ENCODE measurements at regions not wholly inside any gene's neighbourhood (a gene's known extent, or its start where the extent isn't known, plus 50 kb on each side); places are given as distances from the start of the nearest gene placed in this dataset.

DNA sequence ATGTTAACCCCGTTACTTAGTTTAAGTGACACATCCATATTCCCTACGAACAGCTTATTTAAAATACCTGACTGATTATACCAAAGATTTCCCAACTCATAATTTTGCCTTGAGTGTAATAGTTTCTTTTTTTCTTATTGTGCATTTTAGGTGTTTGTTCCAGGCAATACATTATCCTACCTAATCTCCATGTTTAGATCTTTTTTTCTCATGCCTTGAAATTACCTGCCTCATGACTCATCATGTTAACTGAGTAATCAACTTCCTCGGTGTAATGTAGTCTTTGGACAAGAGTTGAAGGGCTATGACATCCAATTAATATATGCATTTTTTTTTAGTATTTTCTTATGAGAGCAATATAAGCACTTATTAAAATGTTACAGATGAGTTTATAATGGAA is 228.7 kb upstream of the ANKRD50 start:
- no peak for DNase-seq (ENCODE audit: low read depth)
- TF ChIP-seq, protein P1, sequence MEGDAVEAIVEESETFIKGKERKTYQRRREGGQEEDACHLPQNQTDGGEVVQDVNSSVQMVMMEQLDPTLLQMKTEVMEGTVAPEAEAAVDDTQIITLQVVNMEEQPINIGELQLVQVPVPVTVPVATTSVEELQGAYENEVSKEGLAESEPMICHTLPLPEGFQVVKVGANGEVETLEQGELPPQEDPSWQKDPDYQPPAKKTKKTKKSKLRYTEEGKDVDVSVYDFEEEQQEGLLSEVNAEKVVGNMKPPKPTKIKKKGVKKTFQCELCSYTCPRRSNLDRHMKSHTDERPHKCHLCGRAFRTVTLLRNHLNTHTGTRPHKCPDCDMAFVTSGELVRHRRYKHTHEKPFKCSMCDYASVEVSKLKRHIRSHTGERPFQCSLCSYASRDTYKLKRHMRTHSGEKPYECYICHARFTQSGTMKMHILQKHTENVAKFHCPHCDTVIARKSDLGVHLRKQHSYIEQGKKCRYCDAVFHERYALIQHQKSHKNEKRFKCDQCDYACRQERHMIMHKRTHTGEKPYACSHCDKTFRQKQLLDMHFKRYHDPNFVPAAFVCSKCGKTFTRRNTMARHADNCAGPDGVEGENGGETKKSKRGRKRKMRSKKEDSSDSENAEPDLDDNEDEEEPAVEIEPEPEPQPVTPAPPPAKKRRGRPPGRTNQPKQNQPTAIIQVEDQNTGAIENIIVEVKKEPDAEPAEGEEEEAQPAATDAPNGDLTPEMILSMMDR (IDR thresholded peaks at IDR 0.05; ENCODE audit: control insufficient read depth, insufficient read depth, low read depth, low read length, missing control alignments) = no peak
- no peak overlapping the region for H3K4me3 ChIP-seq (ENCODE audit: control insufficient read depth, low read depth, low read length)

DNA sequence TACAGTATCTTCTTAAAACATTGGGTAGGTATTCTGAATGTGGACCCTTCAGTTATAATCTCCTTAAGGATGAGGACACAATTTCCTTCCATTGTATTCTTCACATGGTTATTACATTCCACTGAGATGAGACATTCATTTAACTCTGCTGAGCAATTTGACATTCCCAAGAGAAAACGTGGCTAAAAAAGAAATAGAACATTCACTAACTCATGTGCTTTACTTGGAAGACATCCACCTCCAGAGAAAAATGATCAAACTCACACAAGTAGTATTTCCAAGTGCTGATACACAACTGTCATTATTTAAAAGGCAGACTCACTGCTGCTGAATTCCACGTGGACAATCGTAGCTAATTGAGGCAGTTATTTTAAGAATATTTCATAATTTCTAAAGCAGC is 227.9 kb upstream of the ANKRD50 start:
- no peak overlapping the region for H3K4me3 ChIP-seq (ENCODE audit: control insufficient read depth, low read depth, low read length)
- peak; percentile 87 for DNase-seq (ENCODE audit: low read depth)
- TF ChIP-seq, protein P1 (IDR thresholded peaks at IDR 0.05; ENCODE audit: control insufficient read depth, insufficient read depth, low read depth, low read length, missing control alignments) = no peak

DNA sequence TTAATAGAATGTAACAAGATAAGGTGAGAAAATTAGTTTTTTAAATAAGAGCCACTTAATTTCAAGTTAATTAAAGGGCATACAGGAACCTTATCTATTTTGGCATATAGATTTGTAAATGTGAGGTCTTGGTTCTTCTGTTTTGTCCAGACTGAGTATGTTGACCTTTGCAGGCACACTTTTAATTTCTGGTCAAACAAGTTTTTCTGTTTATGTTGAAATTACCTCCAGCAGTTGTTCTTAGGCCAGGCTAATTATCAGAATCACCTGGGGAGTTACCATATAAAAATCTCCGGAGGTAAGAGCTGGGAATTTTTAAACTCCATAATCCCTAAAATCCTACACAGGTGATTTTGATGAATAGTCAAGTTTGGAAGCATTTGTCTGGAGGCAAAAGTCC is 227.4 kb upstream of the ANKRD50 start:
- TF ChIP-seq, protein P1 (IDR thresholded peaks at IDR 0.05; ENCODE audit: control insufficient read depth, insufficient read depth, low read depth, low read length, missing control alignments) = no peak
- no peak overlapping the region for H3K4me3 ChIP-seq (ENCODE audit: control insufficient read depth, low read depth, low read length)
- no peak for DNase-seq (ENCODE audit: low read depth)

DNA sequence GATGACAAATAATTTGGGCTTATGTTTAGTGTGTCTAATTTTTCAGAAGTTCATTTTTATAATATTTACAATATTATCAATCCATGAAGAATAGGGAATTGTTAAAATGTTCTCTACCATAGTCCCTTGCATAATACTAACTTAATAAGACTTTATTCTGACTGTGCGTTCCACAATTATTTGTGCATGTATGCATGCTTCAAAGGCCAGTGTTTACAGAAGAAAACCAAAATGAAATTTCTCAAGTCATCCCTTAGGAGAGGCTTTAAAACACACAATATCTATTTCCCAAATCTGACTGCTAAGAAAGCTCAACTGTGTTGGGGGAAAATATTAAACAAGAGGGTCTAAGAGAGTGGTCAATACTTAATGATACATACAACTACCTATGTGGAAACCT is 226.3 kb upstream of the ANKRD50 start:
- no peak for DNase-seq (ENCODE audit: low read depth)
- no peak overlapping the region for H3K4me3 ChIP-seq (ENCODE audit: control insufficient read depth, low read depth, low read length)
- TF ChIP-seq, protein P1 (IDR thresholded peaks at IDR 0.05; ENCODE audit: control insufficient read depth, insufficient read depth, low read depth, low read length, missing control alignments) = no peak

DNA sequence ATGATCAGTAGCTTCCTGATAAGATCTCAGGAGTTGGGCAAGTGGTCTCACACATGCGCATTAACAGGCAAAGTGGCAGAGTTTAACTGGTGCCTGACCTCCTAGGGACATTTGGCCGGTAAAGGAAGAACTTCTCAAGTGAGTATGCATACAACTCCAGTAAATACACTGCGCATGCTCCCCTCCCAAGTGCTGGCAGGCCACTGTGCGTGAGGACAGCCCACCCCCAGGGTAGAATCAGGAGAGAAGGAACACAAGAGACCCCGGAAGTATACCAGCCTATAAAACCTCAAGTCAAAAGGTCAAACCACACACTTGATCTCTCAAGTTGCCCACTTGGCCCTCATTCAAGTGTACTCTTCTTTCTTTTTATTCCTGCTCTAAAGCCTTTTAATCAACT is 225.5 kb upstream of the ANKRD50 start:
- H3K4me3 ChIP-seq (ENCODE audit: control insufficient read depth, low read depth, low read length) = no peak overlapping the region
- DNase-seq (ENCODE audit: low read depth) = no peak
- TF ChIP-seq, protein P1 (IDR thresholded peaks at IDR 0.05; ENCODE audit: control insufficient read depth, insufficient read depth, low read depth, low read length, missing control alignments) = no peak

DNA sequence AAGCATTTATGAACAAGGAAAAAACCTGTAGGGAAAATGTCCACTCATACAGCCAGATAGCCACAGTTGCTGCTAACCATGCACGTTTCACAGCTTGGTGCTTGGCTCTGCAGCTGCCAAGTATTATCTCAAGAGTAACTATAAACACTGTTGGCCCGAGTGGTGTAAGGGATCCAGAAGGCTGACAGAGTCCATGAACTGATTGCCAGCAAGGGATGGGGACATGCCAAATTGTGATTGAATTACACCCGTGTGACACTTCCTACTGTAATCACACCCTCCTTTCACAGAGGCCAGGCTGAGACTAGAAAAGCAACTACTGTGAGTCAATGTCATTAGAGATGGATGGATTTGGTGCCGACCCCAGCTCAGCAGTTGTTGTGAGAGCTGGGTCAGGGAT is 223.9 kb upstream of the ANKRD50 start:
- no peak for DNase-seq (ENCODE audit: low read depth)
- TF ChIP-seq, protein P1 (IDR thresholded peaks at IDR 0.05; ENCODE audit: control insufficient read depth, insufficient read depth, low read depth, low read length, missing control alignments) = no peak
- no peak overlapping the region for H3K4me3 ChIP-seq (ENCODE audit: control insufficient read depth, low read depth, low read length)

DNA sequence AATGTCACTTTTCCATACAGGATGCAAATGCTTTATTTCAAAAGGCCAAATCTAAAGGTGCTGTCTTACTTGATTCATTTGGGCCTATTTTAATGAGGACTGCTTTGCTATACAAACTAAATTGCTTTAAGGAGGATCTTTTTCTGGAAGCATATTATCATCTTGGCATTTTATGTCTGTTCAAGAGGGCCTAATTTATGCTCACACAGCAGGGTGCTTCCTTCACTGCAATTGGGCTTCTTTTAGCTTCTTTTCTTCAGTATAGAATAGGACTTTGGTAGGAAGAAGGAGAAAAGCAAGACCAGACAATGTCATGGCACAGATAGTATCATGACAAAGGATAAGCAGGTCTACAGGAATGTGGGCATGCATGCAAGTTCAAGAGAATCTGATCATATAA is 222.4 kb upstream of the ANKRD50 start:
- no peak for DNase-seq (ENCODE audit: low read depth)
- no peak overlapping the region for H3K4me3 ChIP-seq (ENCODE audit: control insufficient read depth, low read depth, low read length)
- TF ChIP-seq, protein P1 (IDR thresholded peaks at IDR 0.05; ENCODE audit: control insufficient read depth, insufficient read depth, low read depth, low read length, missing control alignments) = no peak

Data from AG09309 (cell line).